MCF 10A (cell line): ENCODE measurements at regions not wholly inside any gene's neighbourhood (a gene's known extent, or its start where the extent isn't known, plus 50 kb on each side); places are given as distances from the start of the nearest gene placed in this dataset.

Experiments used
- BruUV-seq: library from RNA; stranded (reverse); fragments of 400-500 nt; replicated peaks from 2 replicates; lab custom pipeline; 2021; lab: Mats Ljungman, UMichigan
- CTCF ChIA-PET: fragments of 300-600 bp; sonication (Branson Sonifier 250); formaldehyde crosslinking; extraction: SDS; loops from one replicate; lab custom pipeline; 2021; ENCODE audit warnings: antibody characterized with exemption, inconsistent platforms; lab: Yijun Ruan, JAX
- POLR2A ChIA-PET: fragments of 300-600, 350-650 bp; sonication (Branson Sonifier 250); formaldehyde crosslinking; extraction: SDS; loops from one replicate; lab custom pipeline; 2020; ENCODE audit warnings: antibody characterized with exemption, inconsistent platforms; lab: Yijun Ruan, JAX
- DNase-seq: peaks from one replicate; pipeline ENCODE4 v3.0.0-alpha.2; 2018; ENCODE audit not compliant: unreplicated experiment
- H3K27ac Mint-ChIP-seq: one replicate; pipeline ENCODE4 v1.8.0; 2022; ENCODE audit warnings: mild to moderate bottlenecking, low read depth, mixed read lengths; ENCODE audit not compliant: unreplicated experiment
- H3K27me3 Mint-ChIP-seq: one replicate; pipeline ENCODE4 v1.8.0; 2022; ENCODE audit warnings: mixed read lengths; ENCODE audit not compliant: insufficient read depth, unreplicated experiment
- H3K36me3 Mint-ChIP-seq: one replicate; pipeline ENCODE4 v1.8.0; 2022; ENCODE audit warnings: mild to moderate bottlenecking, moderate library complexity, mixed read lengths; ENCODE audit not compliant: insufficient read depth, unreplicated experiment
- H3K4me1 Mint-ChIP-seq: one replicate; pipeline ENCODE4 v1.8.0; 2022; ENCODE audit warnings: mixed read lengths; ENCODE audit not compliant: insufficient read depth, unreplicated experiment
- H3K4me3 Mint-ChIP-seq: one replicate; pipeline ENCODE4 v1.8.0; 2022; ENCODE audit warnings: mild to moderate bottlenecking, moderate library complexity, mixed read lengths; ENCODE audit not compliant: unreplicated experiment
- H3K9me3 Mint-ChIP-seq: one replicate; pipeline ENCODE4 v1.8.0; 2022; ENCODE audit warnings: mixed read lengths; ENCODE audit not compliant: unreplicated experiment
- intact Hi-C: fragments of 100-400 bp; cut with micrococcal nuclease; formaldehyde crosslinking; loops from 2 replicates; pipeline ENCODE4 v1.14.1; 2022
- TF ChIP-seq, protein P1 (sequence below): fragments of 200-600 bp; IDR thresholded peaks from one replicate; pipeline ENCODE4 v1.8.0; 2022; ENCODE audit warnings: antibody characterized with exemption, mild to moderate bottlenecking; ENCODE audit not compliant: unreplicated experiment

- no peak for DNase-seq
- no TSS peak for BruUV-seq
- Mint-ChIP-seq H3K27ac (no peak overlapping the region), H3K36me3 (no peaks in the 10 kb centered on the region), H3K4me3 (no peak overlapping the region), H3K27me3 (no peaks in the 10 kb centered on the region), H3K9me3 (no peaks in the 10 kb centered on the region), H3K4me1 (no peaks in the 10 kb centered on the region)
- TF ChIP-seq, protein P1, sequence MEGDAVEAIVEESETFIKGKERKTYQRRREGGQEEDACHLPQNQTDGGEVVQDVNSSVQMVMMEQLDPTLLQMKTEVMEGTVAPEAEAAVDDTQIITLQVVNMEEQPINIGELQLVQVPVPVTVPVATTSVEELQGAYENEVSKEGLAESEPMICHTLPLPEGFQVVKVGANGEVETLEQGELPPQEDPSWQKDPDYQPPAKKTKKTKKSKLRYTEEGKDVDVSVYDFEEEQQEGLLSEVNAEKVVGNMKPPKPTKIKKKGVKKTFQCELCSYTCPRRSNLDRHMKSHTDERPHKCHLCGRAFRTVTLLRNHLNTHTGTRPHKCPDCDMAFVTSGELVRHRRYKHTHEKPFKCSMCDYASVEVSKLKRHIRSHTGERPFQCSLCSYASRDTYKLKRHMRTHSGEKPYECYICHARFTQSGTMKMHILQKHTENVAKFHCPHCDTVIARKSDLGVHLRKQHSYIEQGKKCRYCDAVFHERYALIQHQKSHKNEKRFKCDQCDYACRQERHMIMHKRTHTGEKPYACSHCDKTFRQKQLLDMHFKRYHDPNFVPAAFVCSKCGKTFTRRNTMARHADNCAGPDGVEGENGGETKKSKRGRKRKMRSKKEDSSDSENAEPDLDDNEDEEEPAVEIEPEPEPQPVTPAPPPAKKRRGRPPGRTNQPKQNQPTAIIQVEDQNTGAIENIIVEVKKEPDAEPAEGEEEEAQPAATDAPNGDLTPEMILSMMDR = no peak
- intact Hi-C loops = no loop called here
- ChIA-PET POLR2A (interaction anchor here (0.6 kb wide), 1 partner anchor 185 kb away, joined by 3 read pairs; no protein-coding TSS in a partner anchor), CTCF (interaction anchor here (0.7 kb wide), 1 partner anchor 458 kb away, joined by 5 read pairs; the partner anchor contains the start of gene ENC1)
Measured at GRCh38 chr5:74182603-74183002, 457.9 kb downstream of the ENC1 start.

GRCh38 chr5:74179701-74180100 lies 460.8 kb downstream of the ENC1 start:
- no peaks in the 10 kb centered on the region for H3K27me3 Mint-ChIP-seq
- intact Hi-C loops = no loop called here
- no peak for DNase-seq
- CTCF ChIA-PET = interaction anchor here (1.4 kb wide), 1 partner anchor 123 kb away, joined by 3 read pairs; no protein-coding TSS in a partner anchor
- no peak overlapping the region for H3K27ac Mint-ChIP-seq
- H3K9me3 Mint-ChIP-seq = no peaks in the 10 kb centered on the region
- POLR2A ChIA-PET = interaction anchor here (0.9 kb wide), 1 partner anchor 47 kb away, joined by 3 read pairs; no protein-coding TSS in a partner anchor
- TF ChIP-seq, protein P1 = no peak
- H3K36me3 Mint-ChIP-seq = no peaks in the 10 kb centered on the region
- H3K4me1 Mint-ChIP-seq = no peaks in the 10 kb centered on the region
- no TSS peak for BruUV-seq
- no peak overlapping the region for H3K4me3 Mint-ChIP-seq

GRCh38 chr5:74179179-74179578 lies 461.3 kb downstream of the ENC1 start:
- H3K27ac Mint-ChIP-seq = no peak overlapping the region
- CTCF ChIA-PET = interaction anchor here (1.4 kb wide), 1 partner anchor 123 kb away, joined by 3 read pairs; no protein-coding TSS in a partner anchor
- BruUV-seq = no TSS peak
- DNase-seq = peak; percentile 14
- H3K36me3 Mint-ChIP-seq = no peaks in the 10 kb centered on the region
- intact Hi-C loops = no loop called here
- POLR2A ChIA-PET = interaction anchor here (0.9 kb wide), 1 partner anchor 47 kb away, joined by 3 read pairs; no protein-coding TSS in a partner anchor
- TF ChIP-seq, protein P1 = no peak
- H3K4me3 Mint-ChIP-seq = no peak overlapping the region
- H3K4me1 Mint-ChIP-seq = no peaks in the 10 kb centered on the region
- no peaks in the 10 kb centered on the region for H3K9me3 Mint-ChIP-seq
- no peaks in the 10 kb centered on the region for H3K27me3 Mint-ChIP-seq

DNA sequence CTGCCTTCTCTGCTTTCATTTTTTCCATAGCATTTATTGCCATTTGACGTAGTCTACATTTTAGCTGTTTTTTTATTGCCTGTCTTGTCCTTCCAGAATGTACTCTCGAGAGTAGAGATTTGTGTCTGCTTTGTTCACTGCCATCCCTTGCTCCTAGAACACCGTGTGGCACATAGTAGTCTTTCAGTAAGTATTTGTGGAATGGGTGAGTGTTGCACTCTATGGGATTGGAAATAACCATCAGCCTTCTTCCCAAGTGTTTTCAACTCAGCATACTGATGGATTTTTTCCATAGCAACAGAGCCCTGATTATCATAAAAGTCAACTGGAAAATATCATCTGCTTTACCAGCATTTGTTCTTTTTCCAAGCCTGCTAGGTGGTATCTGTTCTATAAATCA lies 462.6 kb downstream of the ENC1 start:
- TF ChIP-seq, protein P1 = no peak
- no peak overlapping the region for H3K27ac Mint-ChIP-seq
- H3K36me3 Mint-ChIP-seq = no peaks in the 10 kb centered on the region
- H3K4me1 Mint-ChIP-seq = no peaks in the 10 kb centered on the region
- POLR2A ChIA-PET = no interaction called here
- CTCF ChIA-PET = no interaction called here
- no peak overlapping the region for H3K4me3 Mint-ChIP-seq
- H3K27me3 Mint-ChIP-seq = no peaks in the 10 kb centered on the region
- no peak for DNase-seq
- BruUV-seq = no TSS peak
- no peaks in the 10 kb centered on the region for H3K9me3 Mint-ChIP-seq
- intact Hi-C loops = no loop called here
